Transverse colon (tissue), 3 donors: ENCODE measurements at regions not wholly inside any gene's neighbourhood (a gene's known extent, or its start where the extent isn't known, plus 50 kb on each side); places are given as distances from the start of the nearest gene placed in this dataset.

Source experiments
- CTCF ChIP-seq, 5 experiments: fragments of 200-600 bp in 3 of 5; fragments of 450-650 bp in 2 of 5; sonication (generic) in 3 of 5; IDR thresholded peaks; 1 replicate in 2 of 5; 2 replicates in 3 of 5; pipeline ENCODE4 v1.5.1; 2016 to 2017; ENCODE audit warnings: antibody characterized with exemption in 5 of 5, inconsistent platforms in 3 of 5, mild to moderate bottlenecking in 2 of 5, moderate library complexity in 1 of 5
- POLR2A ChIP-seq: fragments of 450-650 bp; IDR thresholded peaks from one replicate; pipeline ENCODE4 v1.6.1; 2016; ENCODE audit warnings: antibody characterized with exemption, mild to moderate bottlenecking, moderate library complexity

DNA sequence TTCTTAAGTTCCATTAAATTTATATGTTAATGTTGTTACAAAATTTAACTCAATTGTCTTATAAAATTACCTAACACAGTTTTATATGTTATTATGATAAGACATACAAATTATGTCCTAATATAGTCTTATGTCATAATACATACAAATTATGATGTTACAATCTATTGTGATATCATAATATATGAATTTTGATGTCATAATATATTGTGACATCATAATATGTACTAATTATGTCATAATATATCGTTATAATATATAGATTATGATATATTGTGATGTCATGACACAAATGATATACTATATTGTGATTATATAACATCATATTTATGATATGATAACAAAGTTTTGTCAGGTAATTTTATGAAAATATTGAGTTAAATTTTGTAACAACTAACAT lies 1789.6 kb downstream of the TP53TG3F start:
- TF ChIP-seq CTCF (IDR thresholded peaks at IDR 0.05) (no peak), POLR2A (no peak)
